WTC11 (cell line): ENCODE measurements at regions not wholly inside any gene's neighbourhood (a gene's known extent, or its start where the extent isn't known, plus 50 kb on each side); places are given as distances from the start of the nearest gene placed in this dataset.
"Not testable (repeated sequence)": the region's sequence is repeated elsewhere in the genome, so short reads cannot be mapped to it uniquely, and the experiment has no call there.

Experiments
- ATAC-seq: fragments of 200-7000 bp; cut with Tn5 transposase; 2 replicates; pipeline ENCODE4 v1.10.0; 2021; ENCODE audit warnings: mild to moderate bottlenecking, moderate library complexity
- CTCF ChIA-PET: fragments of 300-600 bp; sonication (Branson Sonifier 250); formaldehyde crosslinking; loops from one replicate; lab custom pipeline; 2021; ENCODE audit warnings: antibody characterized with exemption; lab: Charles Lee
- POLR2A ChIA-PET: fragments of 350-600 bp; sonication (Branson Sonifier 250); formaldehyde crosslinking; loops from one replicate; lab custom pipeline; 2021; ENCODE audit warnings: antibody characterized with exemption; lab: Charles Lee
- DNase-seq: peaks from one replicate; pipeline ENCODE4 v3.0.0; 2021; ENCODE audit warnings: low spot score
- H3K27ac Mint-ChIP-seq: 2 replicates; pipeline ENCODE4 v1.8.0; 2021; ENCODE audit warnings: mixed read lengths
- H3K27me3 Mint-ChIP-seq: 2 replicates; pipeline ENCODE4 v1.8.0; 2021; ENCODE audit warnings: low read depth, mild to moderate bottlenecking, moderate library complexity, mixed read lengths
- H3K36me3 Mint-ChIP-seq: 2 replicates; pipeline ENCODE4 v1.8.0; 2021; ENCODE audit warnings: mixed read lengths
- H3K4me1 Mint-ChIP-seq: 2 replicates; pipeline ENCODE4 v1.8.0; 2022; ENCODE audit warnings: mixed read lengths
- H3K4me3 Mint-ChIP-seq: 2 replicates; pipeline ENCODE4 v1.8.0; 2021; ENCODE audit warnings: mild to moderate bottlenecking, moderate library complexity, mixed read lengths
- H3K9me3 Mint-ChIP-seq: 2 replicates; pipeline ENCODE4 v1.8.0; 2021; ENCODE audit warnings: mixed read lengths
- ETV6 ChIP-seq: sonication (generic); formaldehyde crosslinking; IDR thresholded peaks from 2 replicates; pipeline ENCODE4 v1.8.1; 2022; ENCODE audit warnings: mild to moderate bottlenecking, missing genetic modification reagents
- FOXJ3 ChIP-seq: sonication (generic); formaldehyde crosslinking; IDR thresholded peaks from 2 replicates; pipeline ENCODE4 v1.9.0; 2021; ENCODE audit warnings: missing genetic modification reagents, mild to moderate bottlenecking, borderline replicate concordance
- FOXP1 ChIP-seq: sonication (generic); formaldehyde crosslinking; IDR thresholded peaks from 2 replicates; pipeline ENCODE4 v1.8.0; 2022; ENCODE audit warnings: missing genetic modification reagents, mild to moderate bottlenecking, moderate library complexity, borderline replicate concordance
- JUN ChIP-seq: sonication (generic); formaldehyde crosslinking; IDR thresholded peaks from 2 replicates; pipeline ENCODE4 v1.8.0; 2023; ENCODE audit warnings: mild to moderate bottlenecking, missing genetic modification reagents
- NFATC4 ChIP-seq: fragments of 250-450 bp; sonication (Bioruptor Pico); IDR thresholded peaks from 2 replicates; pipeline ENCODE4 v1.9.0; 2021; ENCODE audit warnings: mild to moderate bottlenecking
- TEAD4 ChIP-seq: sonication (generic); formaldehyde crosslinking; IDR thresholded peaks from 2 replicates; pipeline ENCODE4 v1.8.0; 2022; ENCODE audit warnings: mild to moderate bottlenecking, missing genetic modification reagents
- TF ChIP-seq, protein P1 (sequence below): fragments of 250-450 bp; sonication (Bioruptor Pico); IDR thresholded peaks from 2 replicates; pipeline ENCODE4 v1.8.0; 2021; ENCODE audit warnings: mild to moderate bottlenecking
- TF ChIP-seq, protein P2 (sequence below): sonication (generic); formaldehyde crosslinking; IDR thresholded peaks from 2 replicates; pipeline ENCODE4 v1.8.0; 2022; ENCODE audit warnings: missing genetic modification reagents

GRCh38 chrX:75893281-75893680 lies 108.2 kb upstream of the MAGEE2 start (continued):
- TF ChIP-seq, protein P1, sequence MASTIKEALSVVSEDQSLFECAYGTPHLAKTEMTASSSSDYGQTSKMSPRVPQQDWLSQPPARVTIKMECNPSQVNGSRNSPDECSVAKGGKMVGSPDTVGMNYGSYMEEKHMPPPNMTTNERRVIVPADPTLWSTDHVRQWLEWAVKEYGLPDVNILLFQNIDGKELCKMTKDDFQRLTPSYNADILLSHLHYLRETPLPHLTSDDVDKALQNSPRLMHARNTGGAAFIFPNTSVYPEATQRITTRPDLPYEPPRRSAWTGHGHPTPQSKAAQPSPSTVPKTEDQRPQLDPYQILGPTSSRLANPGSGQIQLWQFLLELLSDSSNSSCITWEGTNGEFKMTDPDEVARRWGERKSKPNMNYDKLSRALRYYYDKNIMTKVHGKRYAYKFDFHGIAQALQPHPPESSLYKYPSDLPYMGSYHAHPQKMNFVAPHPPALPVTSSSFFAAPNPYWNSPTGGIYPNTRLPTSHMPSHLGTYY (CRISPR knock-in tag), result no peak
- no peak for TF ChIP-seq ETV6 (CRISPR knock-in tag)

DNA sequence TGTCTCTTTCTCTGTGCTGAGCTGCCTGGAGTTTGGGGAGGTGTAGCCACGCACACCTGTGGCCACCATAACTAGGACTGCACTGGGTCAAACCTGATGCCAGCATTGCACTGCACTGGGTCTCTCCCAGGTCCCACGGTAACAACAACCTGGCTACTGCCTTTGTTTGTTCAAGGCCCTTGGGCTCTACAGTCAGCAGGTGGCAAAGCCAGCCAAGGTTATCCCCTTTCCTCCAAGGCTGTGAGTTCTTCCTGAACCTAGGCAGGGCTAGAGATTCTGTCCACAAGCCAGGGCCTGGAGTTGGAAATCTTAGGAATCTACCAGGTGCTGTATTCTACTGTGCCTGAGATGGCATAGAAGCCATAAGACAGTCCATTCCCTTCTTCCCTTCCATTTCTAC lies 126.7 kb upstream of the MAGEE2 start:
- CTCF ChIA-PET, result no interaction called here
- Mint-ChIP-seq H3K4me3 (no peak overlapping the region), H3K9me3 (peaks cover 22% of the 10 kb centered on the region), H3K36me3 (no peaks in the 10 kb centered on the region), H3K4me1 (no peaks in the 10 kb centered on the region), H3K27ac (no peak overlapping the region), H3K27me3 (no peaks in the 10 kb centered on the region; the same call in 1 of the 2 replicates)
- no peak for TF ChIP-seq FOXJ3
- no peak for TF ChIP-seq NFATC4 (CRISPR knock-in tag)
- no peak for TF ChIP-seq TEAD4 (CRISPR knock-in tag)
- no peak for ATAC-seq
- DNase-seq, result no peak
- POLR2A ChIA-PET, result no interaction called here

DNA sequence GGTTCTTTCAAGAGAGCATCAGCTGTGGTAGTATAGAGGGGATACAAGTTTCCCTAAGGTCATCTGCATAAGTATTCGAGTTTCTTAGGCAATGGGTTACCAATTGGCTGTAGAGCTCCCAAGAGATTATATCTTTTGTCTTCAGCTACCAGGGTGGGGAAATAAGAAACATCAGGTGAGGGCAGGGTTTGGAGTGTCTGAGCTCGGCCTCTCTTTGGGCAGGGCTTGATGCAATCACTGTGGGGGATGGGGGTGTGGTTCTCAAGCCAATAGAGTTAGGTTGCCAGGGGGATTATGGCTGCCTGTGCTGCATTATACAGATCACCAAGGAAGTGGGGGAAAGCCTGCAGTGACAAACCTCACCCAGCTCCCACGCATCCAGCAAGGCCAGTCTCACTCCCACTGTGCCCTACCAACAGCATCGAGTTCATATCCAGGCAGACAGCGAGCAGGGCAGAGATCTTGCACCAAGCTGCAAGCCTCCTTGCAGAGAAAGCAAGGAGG lies 172.1 kb upstream of the MAGEE2 start:
- ChIA-PET CTCF (no interaction called here), POLR2A (no interaction called here)
- Mint-ChIP-seq H3K4me3 (no peak overlapping the region), H3K9me3 (peaks cover 10% of the 10 kb centered on the region), H3K27ac (no peak overlapping the region), H3K27me3 (no peaks in the 10 kb centered on the region; the same call in 1 of the 2 replicates), H3K4me1 (peaks cover 7% of the 10 kb centered on the region; the same call in 1 of the 2 replicates), H3K36me3 (peaks cover 9% of the 10 kb centered on the region; the same call in 1 of the 2 replicates)
- DNase-seq, result no peak
- TF ChIP-seq, protein P1 (CRISPR knock-in tag), result no peak
- no peak for TF ChIP-seq FOXP1 (CRISPR knock-in tag)
- peak; percentile 82 for ATAC-seq

GRCh38 chrX:75961321-75961720 lies 176.3 kb upstream of the MAGEE2 start:
- H3K4me1 Mint-ChIP-seq, H3K4me3 Mint-ChIP-seq, H3K36me3 Mint-ChIP-seq, H3K27me3 Mint-ChIP-seq, H3K27ac Mint-ChIP-seq, POLR2A ChIA-PET, ATAC-seq, CTCF ChIA-PET, H3K9me3 Mint-ChIP-seq, DNase-seq: not testable (repeated sequence)

- TF ChIP-seq, protein P2, sequence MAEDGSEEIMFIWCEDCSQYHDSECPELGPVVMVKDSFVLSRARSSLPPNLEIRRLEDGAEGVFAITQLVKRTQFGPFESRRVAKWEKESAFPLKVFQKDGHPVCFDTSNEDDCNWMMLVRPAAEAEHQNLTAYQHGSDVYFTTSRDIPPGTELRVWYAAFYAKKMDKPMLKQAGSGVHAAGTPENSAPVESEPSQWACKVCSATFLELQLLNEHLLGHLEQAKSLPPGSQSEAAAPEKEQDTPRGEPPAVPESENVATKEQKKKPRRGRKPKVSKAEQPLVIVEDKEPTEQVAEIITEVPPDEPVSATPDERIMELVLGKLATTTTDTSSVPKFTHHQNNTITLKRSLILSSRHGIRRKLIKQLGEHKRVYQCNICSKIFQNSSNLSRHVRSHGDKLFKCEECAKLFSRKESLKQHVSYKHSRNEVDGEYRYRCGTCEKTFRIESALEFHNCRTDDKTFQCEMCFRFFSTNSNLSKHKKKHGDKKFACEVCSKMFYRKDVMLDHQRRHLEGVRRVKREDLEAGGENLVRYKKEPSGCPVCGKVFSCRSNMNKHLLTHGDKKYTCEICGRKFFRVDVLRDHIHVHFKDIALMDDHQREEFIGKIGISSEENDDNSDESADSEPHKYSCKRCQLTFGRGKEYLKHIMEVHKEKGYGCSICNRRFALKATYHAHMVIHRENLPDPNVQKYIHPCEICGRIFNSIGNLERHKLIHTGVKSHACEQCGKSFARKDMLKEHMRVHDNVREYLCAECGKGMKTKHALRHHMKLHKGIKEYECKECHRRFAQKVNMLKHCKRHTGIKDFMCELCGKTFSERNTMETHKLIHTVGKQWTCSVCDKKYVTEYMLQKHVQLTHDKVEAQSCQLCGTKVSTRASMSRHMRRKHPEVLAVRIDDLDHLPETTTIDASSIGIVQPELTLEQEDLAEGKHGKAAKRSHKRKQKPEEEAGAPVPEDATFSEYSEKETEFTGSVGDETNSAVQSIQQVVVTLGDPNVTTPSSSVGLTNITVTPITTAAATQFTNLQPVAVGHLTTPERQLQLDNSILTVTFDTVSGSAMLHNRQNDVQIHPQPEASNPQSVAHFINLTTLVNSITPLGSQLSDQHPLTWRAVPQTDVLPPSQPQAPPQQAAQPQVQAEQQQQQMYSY (CRISPR knock-in tag), result no peak
- TF ChIP-seq JUN (CRISPR knock-in tag), result no peak
- H3K4me3 Mint-ChIP-seq, result no peak overlapping the region
- POLR2A ChIA-PET, result no interaction called here
Measured at GRCh38 chrX:75963774-75964173, 178.7 kb upstream of the MAGEE2 start.

More at GRCh38 chrX:75963774-75964173, 178.7 kb upstream of the MAGEE2 start:
- no peaks in the 10 kb centered on the region for H3K36me3 Mint-ChIP-seq
- H3K27me3 Mint-ChIP-seq, result no peaks in the 10 kb centered on the region; the same call in 1 of the 2 replicates
- CTCF ChIA-PET, result no interaction called here
- no peak overlapping the region for H3K27ac Mint-ChIP-seq
- H3K9me3 Mint-ChIP-seq, result no peaks in the 10 kb centered on the region
- ATAC-seq, result no peak
- H3K4me1 Mint-ChIP-seq, result no peaks in the 10 kb centered on the region; the same call in 1 of the 2 replicates
- DNase-seq, result no peak
